Left lung (tissue), 4 donors: ENCODE measurements at regions not wholly inside any gene's neighbourhood (a gene's known extent, or its start where the extent isn't known, plus 50 kb on each side); places are given as distances from the start of the nearest gene placed in this dataset.

Experiments used
- ATAC-seq: fragments of 200-7000 bp; cut with Tn5 transposase; one replicate; pipeline ENCODE4 v1.9.1; 2020; ENCODE audit warnings: moderate library complexity
- DNase-seq, 4 donors: peaks; one replicate each; pipeline ENCODE4 v3.0.0-alpha.2; 2013 to 2020
- H3K27ac ChIP-seq, 2 donors: fragments of 200-600 bp; sonication (generic) in 1 of 2; one replicate each; pipeline versions ENCODE4 v1.5.0 to v1.8.0; 2020 to 2021
- H3K27me3 ChIP-seq, 2 donors: fragments of 200-600 bp; sonication (generic) in 1 of 2; one replicate each; pipeline versions ENCODE4 v1.5.0 to v1.8.0; 2020 to 2021
- H3K36me3 ChIP-seq, 2 donors: fragments of 200-600 bp; sonication (generic) in 1 of 2; one replicate each; pipeline versions ENCODE4 v1.5.0 to v1.8.0; 2020 to 2021
- H3K4me1 ChIP-seq, 2 donors: fragments of 200-600 bp; one replicate each; pipeline ENCODE4 v1.8.0; 2021
- H3K4me3 ChIP-seq, 2 donors: fragments of 200-600 bp; sonication (generic) in 1 of 2; one replicate each; pipeline versions ENCODE4 v1.5.0 to v1.8.0; 2020 to 2021; ENCODE audit warnings: mild to moderate bottlenecking in 1 of 2
- H3K9me3 ChIP-seq, 2 donors: fragments of 200-600 bp; sonication (generic) in 1 of 2; one replicate each; pipeline versions ENCODE4 v1.5.0 to v1.8.0; 2020 to 2021
- CTCF ChIP-seq, 2 donors: fragments of 200-600 bp; sonication (generic) in 1 of 2; IDR thresholded peaks; one replicate each; pipeline versions ENCODE4 v1.5.0 to v1.8.0; 2021; ENCODE audit warnings: antibody characterized with exemption in 2 of 2
- intact Hi-C, 2 donors: fragments of 100-400 bp; cut with DNase I; formaldehyde crosslinking; loops; one replicate each; pipeline versions ENCODE4 v1.11.2 to v1.14.2; 2022
- donor health status: DM: no; HTN: yes; CAD: no.
- donor health status: DM: no; HTN: no; CAD: no.

- TF ChIP-seq CTCF (IDR thresholded peaks at IDR 0.05), result no peak
- intact Hi-C loops, result no loop called here
- H3K4me3 ChIP-seq, result no peak overlapping the region
Observed at GRCh38 chr4:134552063-134552462, 350.5 kb upstream of the PABPC4L start.

GRCh38 chr4:134551348-134551747 lies 349.8 kb upstream of the PABPC4L start:
- H3K4me3 ChIP-seq, result no peak overlapping the region
- no peak for ATAC-seq
- H3K9me3 ChIP-seq, result peaks cover 0 to 29% of the 10 kb centered on the region in 2 donors
- H3K36me3 ChIP-seq, result no peaks in the 10 kb centered on the region
- TF ChIP-seq CTCF (IDR thresholded peaks at IDR 0.05), result no peak
- H3K27ac ChIP-seq, result no peak overlapping the region
- intact Hi-C loops, result no loop called here
- DNase-seq, result no peak
- H3K27me3 ChIP-seq, result no peaks in the 10 kb centered on the region
- no peaks in the 10 kb centered on the region for H3K4me1 ChIP-seq

More at GRCh38 chr4:134552063-134552462, 350.5 kb upstream of the PABPC4L start:
- ATAC-seq (no peak), DNase-seq (no peak)
- no peaks in the 10 kb centered on the region for H3K4me1 ChIP-seq
- H3K27ac ChIP-seq, result no peak overlapping the region
- peaks cover 0 to 27% of the 10 kb centered on the region in 2 donors for H3K9me3 ChIP-seq
- H3K36me3 ChIP-seq, result no peaks in the 10 kb centered on the region
- no peaks in the 10 kb centered on the region for H3K27me3 ChIP-seq

GRCh38 chr4:134548052-134548628 lies 346.6 kb upstream of the PABPC4L start:
- intact Hi-C loops, result no loop called here
- no peak for TF ChIP-seq CTCF (IDR thresholded peaks at IDR 0.05)
- DNase-seq (no peak), ATAC-seq (no peak)
- Histone ChIP-seq H3K36me3 (no peaks in the 10 kb centered on the region), H3K27me3 (no peaks in the 10 kb centered on the region), H3K4me1 (no peaks in the 10 kb centered on the region), H3K4me3 (no peak overlapping the region), H3K9me3 (peaks cover 0 to 29% of the 10 kb centered on the region in 2 donors), H3K27ac (no peak overlapping the region)

- intact Hi-C loops, result no loop called here
- no peak for TF ChIP-seq CTCF (IDR thresholded peaks at IDR 0.05)
Observed at GRCh38 chr4:134546279-134546678, 344.7 kb upstream of the PABPC4L start.

GRCh38 chr4:134544303-134544770 lies 342.7 kb upstream of the PABPC4L start:
- H3K36me3 ChIP-seq, result no peaks in the 10 kb centered on the region
- peaks cover 0 to 22% of the 10 kb centered on the region in 2 donors for H3K9me3 ChIP-seq
- no peak for TF ChIP-seq CTCF (IDR thresholded peaks at IDR 0.05)
- H3K27me3 ChIP-seq, result no peaks in the 10 kb centered on the region
- DNase-seq, result no peak
- H3K4me3 ChIP-seq, result no peak overlapping the region
- intact Hi-C loops, result no loop called here
- no peak for ATAC-seq
- no peaks in the 10 kb centered on the region for H3K4me1 ChIP-seq
- no peak overlapping the region for H3K27ac ChIP-seq

More at GRCh38 chr4:134546279-134546678, 344.7 kb upstream of the PABPC4L start:
- peaks cover 0 to 28% of the 10 kb centered on the region in 2 donors for H3K9me3 ChIP-seq
- H3K4me1 ChIP-seq, result no peaks in the 10 kb centered on the region
- ATAC-seq (no peak), DNase-seq (peak in 1 of 4 donors; percentile 59)
- no peak overlapping the region for H3K27ac ChIP-seq
- H3K4me3 ChIP-seq, result no peak overlapping the region
- no peaks in the 10 kb centered on the region for H3K27me3 ChIP-seq
- no peaks in the 10 kb centered on the region for H3K36me3 ChIP-seq
